ENCODE measurements at regions not wholly inside any gene's neighbourhood (a gene's known extent, or its start where the extent isn't known, plus 50 kb on each side); places are given as distances from the start of the nearest gene placed in this dataset.

DNA sequence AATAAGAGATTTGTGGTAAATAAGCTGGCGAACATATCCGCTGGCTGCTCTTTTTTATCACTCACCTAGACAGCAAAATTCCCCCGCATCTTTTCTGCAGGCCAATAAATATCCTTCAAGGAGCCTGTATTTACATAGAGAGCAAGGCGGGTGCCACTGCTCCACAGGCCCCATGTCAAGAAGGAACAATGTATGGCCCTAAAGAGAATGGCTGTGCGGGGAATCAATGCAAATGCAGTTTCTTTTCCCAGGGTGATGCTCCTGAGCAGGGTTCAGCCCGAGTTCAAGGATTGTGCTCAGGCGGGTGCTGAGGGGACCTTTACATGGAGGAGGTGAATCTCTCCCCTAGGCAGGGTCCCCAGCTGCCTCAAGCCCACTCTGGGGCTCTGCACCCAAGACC lies 494.2 kb upstream of the ZMIZ1 start:
- DNase-seq, result no peak

DNA sequence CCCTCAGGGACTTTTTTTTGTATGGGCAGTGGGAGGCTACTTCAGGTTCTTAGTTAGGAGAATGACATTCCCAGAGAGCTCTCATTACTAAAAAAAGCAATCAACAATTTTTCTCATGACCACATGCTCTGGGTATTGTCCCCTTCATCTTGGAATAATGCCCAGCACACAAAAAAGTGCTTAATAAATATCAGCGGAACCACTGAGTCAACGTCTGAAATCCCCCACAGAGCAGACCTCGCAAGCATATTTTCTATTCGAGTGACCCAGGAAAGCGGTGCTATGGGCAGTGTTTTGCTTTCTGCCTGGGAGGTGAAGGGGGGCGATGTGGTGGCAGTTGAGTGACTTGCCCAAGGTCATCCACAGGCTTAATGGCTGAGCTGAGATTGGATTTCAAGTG lies 493.4 kb upstream of the ZMIZ1 start:
- DNase-seq, result no peak

DNA sequence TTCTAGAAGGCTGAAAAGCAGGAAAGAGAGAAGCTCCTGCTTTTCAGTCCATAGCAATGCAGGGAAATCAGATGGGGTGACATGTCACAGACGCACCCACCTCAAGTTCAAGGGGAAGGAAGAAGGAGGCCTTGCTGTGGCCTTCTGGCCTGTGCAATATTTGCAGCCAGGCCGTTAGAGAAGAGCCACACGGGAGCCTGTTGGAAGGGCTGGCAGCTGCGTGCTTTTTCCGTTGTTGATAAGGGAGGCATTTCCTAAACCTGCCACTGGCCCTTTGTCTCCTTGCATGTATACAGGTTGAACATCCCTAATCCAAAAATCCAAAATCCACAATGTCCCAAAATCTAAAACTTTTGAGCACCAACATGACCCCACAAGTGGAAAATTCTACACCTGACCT lies 492.5 kb upstream of the ZMIZ1 start:
- no peak for DNase-seq

- DNase-seq, result no peak
These were observed 491.1 kb upstream of the ZMIZ1 start for GRCh38 chr10:78577712-78578111.

GRCh38 chr10:78578929-78579328 lies 489.8 kb upstream of the ZMIZ1 start:
- no peak for DNase-seq

DNA sequence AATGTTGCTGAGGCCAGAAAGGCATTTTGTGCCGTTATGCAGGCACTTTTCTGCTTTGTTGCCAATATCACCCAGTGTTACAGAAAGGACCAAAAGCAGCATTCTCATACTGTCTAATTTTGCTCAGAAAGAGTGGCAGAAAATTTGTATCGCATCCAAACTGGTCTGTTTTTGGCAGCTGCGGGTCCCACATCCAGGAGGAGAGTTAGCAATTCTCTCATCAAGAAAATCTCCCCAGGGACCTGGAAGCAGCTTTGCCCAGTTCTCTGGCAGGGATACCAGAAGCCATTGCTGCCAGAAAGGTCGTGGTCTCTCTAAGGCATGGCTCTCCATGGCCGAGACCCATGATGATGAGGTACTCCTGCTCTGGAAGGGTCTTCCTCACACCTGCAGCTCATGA lies 489.2 kb upstream of the ZMIZ1 start:
- DNase-seq, result no peak

DNA sequence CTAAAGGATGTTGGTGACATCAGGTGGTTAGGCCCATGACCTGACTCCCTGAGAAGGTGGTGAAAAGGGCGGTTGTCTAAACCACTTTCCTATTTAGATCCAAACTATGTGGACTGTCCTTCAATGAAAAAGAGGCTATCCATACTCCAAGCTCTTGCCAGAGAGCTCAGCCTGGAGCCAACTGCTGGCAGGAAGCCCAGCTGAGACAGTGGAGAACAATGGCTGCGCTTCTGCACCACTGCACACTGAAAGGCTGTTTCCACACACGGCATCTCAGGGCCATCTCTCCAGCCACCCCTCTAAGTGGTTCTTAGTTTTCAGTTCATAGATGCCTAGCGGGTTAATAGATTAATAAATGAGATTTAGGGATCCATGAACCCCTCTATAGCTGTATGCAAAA lies 488.8 kb upstream of the ZMIZ1 start:
- peak; percentile 65 for DNase-seq

- DNase-seq, result no peak
These were observed 487.6 kb upstream of the ZMIZ1 start for GRCh38 chr10:78581133-78581694.

DNA sequence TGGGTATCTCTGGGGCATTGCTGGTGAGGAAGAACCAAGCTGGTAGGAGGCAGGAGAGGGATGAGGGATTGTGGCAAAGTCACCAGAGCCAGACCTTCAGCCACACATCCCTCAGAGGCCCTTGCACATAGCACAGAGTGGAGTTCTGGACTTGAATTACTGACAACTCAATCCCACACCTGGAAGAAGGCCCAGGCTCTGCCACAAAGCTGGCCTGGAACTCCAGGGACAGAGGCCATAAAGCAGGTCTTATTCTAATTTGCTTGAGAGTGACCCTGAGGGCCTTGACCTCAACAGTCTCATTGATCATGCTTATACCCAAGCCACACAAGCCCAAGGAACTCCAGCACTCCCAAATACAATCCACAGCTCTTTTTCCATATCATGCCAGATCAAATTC lies 486.2 kb upstream of the ZMIZ1 start:
- DNase-seq, result no peak

DNA sequence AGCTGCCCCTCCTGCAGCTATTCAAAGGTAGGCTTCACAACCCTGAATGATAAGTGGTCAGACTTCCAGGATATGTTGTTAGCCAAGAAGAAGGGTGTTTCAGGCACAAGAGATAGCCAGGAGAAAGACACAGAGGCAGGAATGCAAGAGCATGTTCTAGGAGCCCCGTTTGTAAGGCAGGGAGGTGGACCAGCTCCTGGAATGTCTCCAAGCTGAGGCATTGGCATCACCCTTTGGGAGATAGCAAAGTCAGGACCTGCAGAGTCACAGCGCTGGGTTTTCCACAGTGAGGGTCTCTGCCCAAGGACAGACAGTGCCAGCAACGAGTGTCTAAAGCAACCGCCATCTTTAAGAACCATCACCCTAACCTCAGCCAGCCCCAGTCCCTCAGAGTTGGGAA lies 484.5 kb upstream of the ZMIZ1 start:
- DNase-seq, result no peak

DNA sequence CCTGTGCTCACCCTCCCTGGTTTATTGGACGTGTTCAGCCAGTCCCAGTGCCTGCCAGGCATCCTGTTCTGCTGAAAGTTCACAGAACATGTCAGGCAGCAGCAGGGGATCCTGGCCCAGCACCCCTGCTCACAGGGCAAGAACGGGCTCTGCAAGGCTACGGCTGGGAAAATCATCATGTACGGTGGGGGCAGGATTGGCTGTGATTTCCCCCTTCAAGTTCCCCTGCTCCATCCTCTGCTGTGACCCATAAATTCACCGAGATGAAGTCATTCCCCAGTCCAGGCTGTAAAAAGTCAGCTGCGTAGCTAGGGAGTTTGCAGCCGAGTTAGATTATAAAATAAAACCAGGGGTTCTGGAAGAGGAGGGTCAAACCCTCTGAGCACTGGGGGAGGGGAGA lies 484.1 kb upstream of the ZMIZ1 start:
- peak; percentile 70 for DNase-seq

DNA sequence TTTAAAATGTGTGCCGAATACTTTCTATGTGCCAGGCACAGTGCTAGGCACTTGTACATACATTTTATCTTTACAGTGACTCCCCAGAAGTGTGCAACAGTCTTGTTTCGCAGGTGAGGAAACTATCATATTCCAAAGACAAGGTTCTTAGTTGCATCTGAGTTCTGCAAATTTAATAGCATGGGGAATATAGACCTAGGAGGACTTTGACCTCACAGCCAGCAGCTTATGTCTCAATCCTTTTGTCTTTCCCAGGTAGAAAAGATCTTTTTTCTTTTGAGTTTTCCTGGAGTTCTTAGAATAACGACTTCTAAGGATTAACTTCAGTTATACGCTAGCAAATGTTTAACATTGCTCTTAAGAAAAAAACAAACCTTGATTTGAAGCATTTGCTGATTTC lies 482.8 kb upstream of the ZMIZ1 start:
- no peak for DNase-seq

DNA sequence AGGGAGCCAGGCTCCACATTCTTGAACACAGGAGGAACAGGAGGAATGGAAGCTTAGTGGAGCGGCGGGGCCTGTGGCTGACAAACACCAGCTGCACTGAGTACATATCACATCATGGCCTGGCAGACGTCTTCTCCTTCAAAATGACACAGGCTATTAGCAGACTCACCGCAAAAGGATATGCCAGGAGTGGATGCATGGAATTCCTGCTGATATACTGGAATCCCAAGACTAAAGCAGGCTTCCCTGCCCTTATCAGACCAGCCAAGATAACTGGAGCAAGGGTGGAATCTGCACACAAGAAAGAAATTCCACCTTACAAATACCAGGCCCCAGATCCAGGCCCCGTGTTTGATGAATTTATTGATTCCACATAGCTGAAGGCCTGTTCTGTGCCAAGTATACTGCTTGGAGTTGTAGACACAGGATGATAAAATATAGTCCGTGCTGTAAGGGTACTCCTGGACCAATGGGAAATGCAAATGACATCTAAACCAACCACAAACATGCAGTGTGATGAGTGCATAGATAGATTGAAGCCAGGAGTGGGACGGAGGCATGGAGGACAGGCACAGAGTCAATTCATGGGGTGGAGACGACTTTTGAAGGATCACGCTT lies 480.5 kb upstream of the ZMIZ1 start:
- DNase-seq, result peak; percentile 66

DNA sequence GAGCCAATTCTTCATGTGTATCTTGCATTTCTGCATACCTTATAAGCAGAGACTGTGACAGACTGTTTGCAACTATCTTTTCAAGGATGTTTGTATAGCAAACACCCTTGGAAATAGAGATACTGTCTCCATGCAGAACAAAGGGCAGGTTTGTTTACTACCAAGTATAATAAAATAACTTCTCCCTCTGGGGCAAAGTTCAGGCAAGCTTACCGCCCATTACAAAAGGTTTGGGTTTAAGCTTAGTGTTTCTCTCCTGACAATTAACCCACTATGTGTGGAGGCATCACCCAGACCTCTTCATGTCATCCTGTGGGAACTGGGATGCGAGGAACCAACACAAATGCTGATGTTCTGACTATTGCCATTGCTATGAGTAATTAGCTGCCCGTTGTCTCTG lies 479.1 kb upstream of the ZMIZ1 start:
- DNase-seq, result no peak

DNA sequence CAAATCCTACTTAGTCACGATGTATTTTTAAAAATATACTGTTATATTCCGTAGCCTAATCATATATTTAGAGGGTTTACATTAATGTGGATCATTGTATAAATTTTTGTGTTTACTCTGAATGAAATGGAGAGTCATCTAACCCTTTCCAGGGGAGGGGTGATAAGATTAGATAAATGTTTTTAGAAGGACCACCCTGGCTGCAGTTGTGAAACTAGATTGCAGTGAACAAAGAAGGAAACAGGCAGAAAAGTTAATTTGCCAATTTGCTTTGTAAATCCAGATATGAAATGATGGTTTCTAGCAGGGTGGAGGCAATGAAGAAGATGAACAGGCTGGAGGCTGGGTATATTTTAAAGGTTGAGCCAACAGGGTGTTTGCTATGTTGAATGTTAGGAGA lies 477.7 kb upstream of the ZMIZ1 start:
- no peak for DNase-seq

GRCh38 chr10:78594559-78595268 lies 474.1 kb upstream of the ZMIZ1 start:
- no peak for DNase-seq

DNA sequence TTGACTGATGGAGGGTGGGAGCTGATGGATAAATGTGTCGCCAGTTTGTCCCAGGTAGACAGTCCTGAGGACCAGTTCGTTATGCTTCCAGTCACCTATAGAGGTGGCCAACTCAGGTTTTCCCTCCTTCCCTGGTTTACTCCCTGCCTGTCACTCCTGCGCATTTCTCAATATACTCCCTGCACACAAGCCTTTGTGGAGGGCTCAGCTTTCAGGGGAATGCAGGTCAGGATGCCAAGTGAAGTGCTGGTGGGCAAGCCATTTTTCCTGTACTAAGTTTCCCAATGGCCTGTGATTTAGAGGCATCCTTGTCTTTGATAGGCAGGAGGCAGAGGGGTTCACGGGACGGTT lies 473.5 kb upstream of the ZMIZ1 start:
- no peak for DNase-seq

- DNase-seq, result no peak
These were observed 472.2 kb upstream of the ZMIZ1 start for GRCh38 chr10:78596556-78596955.

GRCh38 chr10:78597796-78598555 lies 470.8 kb upstream of the ZMIZ1 start:
- DNase-seq, result no peak

- DNase-seq, result no peak
These were observed 469.5 kb upstream of the ZMIZ1 start for GRCh38 chr10:78599122-78599853.

GRCh38 chr10:78600121-78600665 lies 468.6 kb upstream of the ZMIZ1 start:
- no peak for DNase-seq

GRCh38 chr10:78600740-78601139 lies 468.0 kb upstream of the ZMIZ1 start:
- DNase-seq, result no peak

Measured in left hindlimb (tissue), 1 donor.